ENCODE measurements at regions not wholly inside any gene's neighbourhood (a gene's known extent, or its start where the extent isn't known, plus 50 kb on each side); places are given as distances from the start of the nearest gene placed in this dataset.
A peak's percentile ranks its signal among the peaks of the same experiment; 100 is the strongest.

DNA sequence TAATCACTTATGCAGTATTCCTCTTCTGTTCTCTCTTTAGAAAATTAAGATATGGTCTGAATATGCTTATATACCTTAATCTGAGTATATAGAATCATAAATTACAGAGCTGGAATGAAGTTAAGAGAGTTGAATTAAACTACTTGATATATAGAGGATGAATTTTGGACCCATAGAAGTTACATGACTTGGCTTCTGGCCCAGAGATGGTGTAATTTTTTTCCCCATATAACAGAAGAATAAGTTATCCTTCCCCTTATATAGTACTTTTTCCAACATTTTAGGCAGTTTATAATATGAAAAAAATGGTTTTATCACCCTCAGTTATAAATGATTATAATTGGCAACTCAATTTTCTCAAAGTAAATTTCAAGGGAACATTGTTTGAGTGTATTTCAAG lies 616.3 kb downstream of the TBC1D4 start:
- DNase-seq: no peak

DNA sequence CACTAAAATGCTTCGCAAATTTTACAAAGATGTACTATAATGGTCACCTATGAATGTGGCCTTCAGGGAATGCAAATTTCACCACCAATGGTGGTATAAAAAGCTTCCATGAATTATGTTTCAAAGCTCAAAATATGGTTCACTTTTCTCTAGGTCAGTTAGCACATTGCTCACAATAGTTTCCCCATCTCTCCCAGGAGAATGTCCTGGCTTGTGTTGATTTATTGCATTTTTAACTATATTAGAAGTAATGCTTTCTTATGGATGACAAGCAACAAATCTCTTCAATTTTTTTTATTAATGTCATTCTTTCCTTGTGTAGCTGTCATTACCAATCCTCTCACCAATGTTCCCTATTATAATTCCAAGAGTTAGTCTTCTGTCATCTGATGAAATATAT lies 621.2 kb downstream of the TBC1D4 start:
- DNase-seq: no peak

DNA sequence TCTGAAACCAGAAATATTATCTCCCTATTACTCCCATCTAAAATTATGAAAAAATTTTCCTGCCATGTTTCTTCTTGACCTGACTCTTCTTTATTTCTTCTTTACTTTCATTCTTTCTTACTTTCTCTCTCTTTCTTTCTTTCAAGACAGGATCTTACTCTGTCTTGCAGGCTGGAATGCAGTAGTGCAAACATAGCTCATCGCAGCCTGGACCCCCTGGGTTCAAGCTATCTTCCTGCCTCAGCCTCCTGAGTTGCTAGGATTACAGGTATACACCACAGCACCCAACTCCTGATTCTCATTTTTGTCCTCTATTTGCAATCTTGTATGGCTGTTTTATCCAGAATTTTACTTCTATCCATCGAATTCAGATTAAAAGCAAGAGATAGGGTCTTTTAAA lies 631.1 kb downstream of the TBC1D4 start:
- no peak for DNase-seq

DNA sequence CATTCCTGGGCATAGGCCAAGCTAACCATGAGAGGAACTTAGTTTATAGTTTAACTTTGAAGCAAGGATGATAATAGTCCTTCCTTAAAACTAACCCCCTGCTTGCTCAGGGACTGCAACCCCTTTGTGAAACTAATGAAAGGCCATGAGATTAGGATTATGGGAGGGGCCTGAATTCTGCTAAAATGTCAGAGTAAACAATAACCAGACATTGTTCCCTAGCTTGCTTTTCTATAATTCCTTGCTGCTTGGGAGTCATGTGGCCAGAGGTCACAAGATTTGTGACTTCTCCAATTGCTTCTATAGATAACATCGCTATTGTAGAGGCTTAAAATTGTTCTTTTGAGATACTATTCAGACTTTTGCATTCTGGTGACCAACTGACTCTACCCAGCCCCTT lies 634.0 kb downstream of the TBC1D4 start:
- no peak for DNase-seq

DNA sequence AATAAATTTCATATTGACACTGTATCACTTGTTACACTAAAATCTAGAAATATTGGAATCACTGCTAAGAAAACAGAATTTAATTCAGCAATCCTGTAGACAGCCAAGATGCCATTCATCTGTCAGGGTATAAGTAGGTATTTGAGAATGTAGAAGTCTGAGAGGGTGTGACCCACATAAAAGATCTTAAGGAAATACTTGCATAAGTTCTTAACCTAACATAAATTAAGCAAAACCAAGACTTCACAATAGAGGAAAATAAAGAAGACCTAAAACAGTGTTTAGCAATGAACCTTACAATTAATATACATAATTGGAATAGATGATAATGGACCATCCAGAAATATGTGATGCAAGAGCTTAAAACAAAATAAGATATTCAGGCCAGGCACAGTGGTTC lies 636.2 kb downstream of the TBC1D4 start:
- DNase-seq: no peak

DNA sequence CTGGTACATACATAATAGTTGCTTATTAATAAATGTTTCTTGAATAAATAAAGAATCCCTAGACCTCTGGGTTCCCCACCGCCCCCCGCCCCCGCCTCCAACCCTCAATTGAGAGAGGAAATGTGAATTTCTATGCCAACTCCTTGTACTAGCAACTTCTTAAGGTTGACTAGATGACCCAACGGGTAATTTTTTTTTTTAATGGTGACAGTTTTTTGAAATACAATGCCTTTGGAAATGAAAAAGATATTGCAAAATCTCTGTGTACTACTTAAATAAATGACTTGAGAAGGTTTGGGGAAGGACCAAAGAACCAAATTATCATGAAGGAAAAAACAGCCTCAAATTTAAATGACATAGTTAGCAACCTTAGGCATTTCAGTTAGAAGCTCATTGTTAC lies 640.3 kb downstream of the TBC1D4 start:
- DNase-seq: no peak

DNA sequence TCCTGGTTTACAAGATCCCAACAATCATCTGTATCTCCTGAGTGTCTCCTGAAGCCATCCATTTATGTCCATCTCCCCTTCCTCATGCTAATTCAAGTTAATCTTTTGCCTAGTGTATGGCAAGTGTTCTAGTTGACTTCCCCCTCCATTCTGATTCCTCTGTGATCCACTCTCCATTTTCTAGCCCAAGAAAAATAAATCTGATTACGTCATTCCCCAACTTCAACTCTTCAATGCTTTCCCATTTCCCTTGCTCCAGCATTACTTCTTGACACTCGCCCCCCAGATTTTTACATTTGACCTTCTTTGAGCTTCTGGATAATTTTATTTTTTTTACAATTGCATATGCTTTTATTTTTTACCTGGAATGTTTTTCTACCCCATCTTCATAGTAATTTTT lies 640.8 kb downstream of the TBC1D4 start:
- no peak for DNase-seq

DNA sequence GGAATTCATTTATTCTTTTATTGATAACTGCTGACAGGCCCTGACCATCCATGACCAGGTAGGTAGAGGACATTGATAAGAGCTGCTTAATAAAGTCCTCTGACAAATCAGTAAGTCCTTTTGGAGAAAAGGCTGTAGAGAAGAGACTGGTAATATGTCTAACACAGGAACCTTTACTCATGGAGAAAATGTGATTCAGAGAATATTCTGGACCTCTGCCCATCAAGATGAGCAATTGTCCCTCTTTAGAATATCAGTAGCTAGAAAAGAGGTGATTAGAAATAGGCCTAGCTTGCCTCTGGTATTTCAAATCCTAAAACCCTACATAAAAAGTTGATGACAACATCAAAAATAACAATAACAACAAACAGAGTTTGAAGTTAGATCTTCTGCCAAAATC lies 642.3 kb downstream of the TBC1D4 start:
- no peak for DNase-seq

DNA sequence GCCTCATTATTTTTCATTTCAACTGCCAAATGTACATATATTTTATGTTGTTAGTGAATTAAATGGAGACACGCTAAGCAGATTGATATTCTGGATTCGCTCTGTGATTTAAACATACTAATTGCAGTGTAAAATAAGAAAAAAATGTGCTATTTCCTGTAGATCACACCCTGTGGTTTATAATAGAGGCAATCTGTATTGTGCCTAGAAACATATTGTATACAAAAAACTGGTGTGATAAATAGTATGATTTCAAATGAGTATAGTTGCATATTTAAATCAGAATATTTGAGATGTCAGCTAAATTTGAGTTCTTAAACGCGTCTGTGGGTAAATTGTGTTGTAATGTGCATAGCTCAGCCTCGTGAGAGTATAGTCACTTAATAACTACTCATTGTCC lies 643.9 kb downstream of the TBC1D4 start:
- no peak for DNase-seq

DNA sequence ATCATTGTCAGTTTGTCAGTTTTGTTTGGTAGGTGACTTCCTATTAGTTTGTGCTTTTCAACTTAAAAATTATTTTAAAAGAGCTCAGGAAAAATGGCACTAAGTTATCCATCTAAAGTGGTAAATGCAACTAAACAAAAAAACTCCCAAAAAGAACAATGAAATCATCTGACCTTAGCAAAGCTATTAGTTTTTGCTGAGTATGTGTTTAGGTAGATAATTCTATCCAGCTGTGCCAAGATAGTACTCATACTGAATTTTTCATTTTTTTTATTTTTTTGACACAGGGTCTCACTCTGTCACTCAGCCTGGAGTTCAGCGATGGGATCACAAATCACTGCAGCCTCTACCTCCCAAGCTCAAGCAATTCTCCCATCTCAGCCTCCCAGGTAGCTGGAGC lies 645.3 kb downstream of the TBC1D4 start:
- DNase-seq: no peak

DNA sequence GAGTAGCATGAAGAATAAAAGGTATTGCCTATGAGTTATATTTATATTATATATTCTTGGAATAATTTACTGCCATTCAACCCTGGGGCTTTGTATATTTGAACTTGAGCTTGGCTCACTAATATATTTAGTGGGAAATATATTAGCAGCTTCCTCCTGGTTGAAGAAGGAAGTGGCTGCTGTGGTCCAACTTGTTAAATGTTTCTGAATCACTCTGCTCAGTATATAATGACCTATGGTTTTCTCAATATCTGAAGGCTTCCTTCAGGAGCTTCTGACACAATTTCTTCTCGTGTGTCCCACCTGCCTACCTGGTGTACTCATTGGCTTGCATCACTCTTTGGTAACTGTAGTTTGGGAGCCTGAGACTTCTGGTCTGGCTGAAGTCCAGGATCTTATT lies 646.4 kb downstream of the TBC1D4 start:
- DNase-seq: no peak

DNA sequence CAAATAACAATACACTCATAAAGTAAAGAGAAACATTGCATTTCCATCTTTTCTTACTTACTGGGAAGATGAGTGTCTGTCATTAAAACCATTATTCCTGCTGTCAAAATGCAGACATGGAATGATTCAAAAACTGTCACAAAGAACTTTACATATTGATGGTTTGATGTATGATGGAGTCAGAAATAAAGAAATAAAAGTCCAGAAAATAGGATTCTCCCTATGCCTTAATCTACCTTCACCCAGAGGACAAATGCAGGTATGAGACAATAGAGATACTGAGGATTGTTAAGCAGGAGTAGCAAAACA lies 656.1 kb downstream of the TBC1D4 start:
- DNase-seq: no peak

DNA sequence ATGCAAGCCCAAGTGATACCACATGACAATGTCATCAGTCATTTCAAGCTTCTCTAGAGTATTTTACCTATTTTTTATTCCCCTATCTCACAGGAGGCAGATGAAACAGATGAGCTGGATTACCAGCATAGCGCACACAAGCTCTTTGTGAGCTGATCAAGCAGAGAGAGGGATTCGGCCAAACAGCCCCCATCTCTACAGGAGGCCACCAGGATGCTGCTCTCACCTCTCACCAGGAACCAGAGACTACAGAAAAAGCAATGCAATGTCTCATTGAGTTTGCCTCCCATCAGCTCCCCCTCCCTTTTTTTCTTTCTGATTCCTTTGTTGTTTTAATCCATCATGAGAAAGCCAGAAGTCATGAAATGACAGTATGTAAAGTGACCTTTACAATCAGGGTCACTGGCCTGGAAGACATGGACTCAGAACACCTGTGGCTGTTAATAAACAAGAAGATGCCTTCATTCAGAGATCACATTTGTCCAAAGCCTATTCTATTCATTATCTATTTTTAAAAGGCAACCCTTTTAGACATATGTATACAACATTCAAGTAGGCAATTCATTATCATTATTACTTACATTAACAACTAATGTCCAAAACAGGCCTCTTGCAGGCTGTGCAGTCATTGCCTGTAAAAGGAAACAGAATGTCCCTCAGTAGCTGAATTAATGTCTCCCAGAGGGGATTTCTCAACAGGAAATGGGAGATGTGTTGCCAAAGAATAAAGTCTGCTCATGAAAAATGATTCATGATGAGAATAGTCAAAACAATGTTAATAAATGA lies 656.6 kb downstream of the TBC1D4 start:
- DNase-seq: peak; percentile 73

DNA sequence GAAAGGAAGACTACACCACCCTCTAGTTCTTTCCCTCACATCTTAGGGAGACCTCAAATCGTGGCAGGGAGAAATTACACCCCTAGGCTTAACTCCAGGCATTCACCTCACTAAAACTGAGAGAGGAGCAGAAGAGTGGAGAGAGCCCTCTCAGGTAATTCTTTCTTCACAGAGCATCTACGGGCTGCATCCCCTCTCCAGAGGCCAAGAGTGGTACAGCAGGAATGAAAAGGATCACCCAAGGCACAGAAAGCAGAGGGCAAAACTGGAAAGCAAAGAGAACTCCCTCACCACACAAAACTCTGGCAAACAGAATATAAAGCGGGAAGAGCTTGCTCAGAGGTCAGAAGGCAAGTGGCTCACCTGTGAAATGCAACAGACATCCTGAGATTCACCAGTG lies 661.2 kb downstream of the TBC1D4 start:
- no peak for DNase-seq

DNA sequence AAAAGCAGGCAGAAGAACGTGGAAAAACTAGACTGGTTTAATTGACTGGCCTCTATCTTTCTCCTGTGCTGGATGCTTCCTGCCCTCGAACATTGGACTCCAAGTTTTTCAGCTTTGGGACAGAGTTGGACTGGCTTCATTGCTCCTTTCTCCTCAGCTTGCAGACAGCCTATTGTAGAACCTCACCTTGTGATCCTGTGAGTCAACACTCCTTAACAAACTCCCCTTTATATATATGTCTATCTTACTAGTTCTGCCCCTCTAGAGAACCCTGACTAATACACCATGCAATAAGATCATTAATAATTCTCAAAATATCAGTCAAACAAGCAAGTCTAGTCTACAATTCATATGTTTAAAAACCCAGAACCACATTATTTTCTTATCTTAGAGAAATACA lies 662.4 kb downstream of the TBC1D4 start:
- DNase-seq: no peak

DNA sequence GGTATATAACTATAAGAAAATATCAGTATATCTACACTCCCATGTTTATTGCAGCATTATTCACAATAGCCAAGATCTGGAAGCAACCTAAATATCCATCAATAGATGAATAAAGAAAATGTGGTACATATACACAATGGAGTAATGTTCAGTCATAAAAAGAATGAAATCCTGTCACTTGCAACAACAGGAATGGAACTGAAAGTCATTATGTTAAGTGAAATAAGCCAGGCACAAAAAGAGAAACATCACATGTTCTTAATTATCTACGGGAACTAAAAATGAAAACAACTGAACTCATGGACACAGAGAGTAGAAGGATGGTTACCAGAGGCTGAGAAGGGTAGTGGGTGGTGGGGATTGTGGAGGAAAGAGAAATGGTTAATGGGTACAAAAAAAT lies 665.2 kb downstream of the TBC1D4 start:
- no peak for DNase-seq

DNA sequence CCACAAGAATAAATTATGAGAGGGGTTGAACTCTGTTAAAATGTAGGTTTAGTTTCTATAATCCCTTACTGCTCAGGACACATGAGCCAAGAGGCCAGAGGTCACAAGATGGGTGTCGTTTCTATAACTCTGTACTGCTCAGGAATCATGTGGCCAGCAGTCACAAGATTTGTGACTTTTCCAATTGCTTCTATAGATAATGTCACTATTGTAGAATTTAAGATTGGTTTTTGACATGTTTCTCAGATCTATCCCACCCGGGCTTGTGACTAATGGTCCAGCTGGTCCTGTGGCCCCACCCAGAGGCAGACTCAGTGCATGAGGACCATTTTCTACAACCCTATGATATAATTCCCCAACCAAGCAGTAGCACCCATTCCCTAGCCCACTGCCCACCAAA lies 662.0 kb upstream of the KLF12 start:
- DNase-seq: no peak

DNA sequence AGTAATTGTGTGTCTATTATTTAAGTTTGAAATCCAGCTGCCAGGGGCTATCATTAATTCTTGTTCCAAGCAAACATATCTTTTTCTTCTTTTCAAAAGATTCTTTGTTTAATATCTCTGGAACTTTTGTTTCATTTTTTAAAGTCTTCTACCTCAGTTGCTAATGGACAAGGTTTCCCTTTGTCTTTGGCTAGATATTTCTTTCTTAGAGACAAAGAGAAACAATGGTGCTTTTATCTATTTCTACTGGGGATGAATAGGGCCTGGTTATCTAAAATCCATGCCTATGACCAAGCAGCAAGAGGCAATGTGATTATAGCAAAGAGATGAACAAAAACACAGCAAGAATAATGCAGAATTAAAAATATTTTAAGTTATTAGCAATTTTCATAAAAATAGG lies 661.3 kb upstream of the KLF12 start:
- DNase-seq: no peak

DNA sequence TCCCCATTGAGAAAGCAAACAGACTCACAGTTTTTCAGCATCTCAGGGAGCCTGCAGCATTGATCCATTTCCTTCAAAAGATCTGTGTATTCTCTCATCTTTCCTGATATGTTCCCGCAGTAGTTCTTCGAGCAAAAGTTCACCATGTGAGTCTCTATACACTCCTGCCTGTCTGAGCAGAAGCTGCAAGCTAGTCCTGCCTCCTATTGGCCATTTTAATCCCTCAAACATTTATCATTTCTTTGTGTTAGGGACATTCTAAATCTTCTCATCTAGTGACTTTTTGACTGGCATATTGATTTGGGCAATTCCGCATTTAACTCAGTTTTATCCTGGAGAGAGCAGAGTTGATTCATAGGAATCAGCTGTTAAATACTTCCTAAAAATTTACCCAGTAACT lies 660.4 kb upstream of the KLF12 start:
- no peak for DNase-seq

DNA sequence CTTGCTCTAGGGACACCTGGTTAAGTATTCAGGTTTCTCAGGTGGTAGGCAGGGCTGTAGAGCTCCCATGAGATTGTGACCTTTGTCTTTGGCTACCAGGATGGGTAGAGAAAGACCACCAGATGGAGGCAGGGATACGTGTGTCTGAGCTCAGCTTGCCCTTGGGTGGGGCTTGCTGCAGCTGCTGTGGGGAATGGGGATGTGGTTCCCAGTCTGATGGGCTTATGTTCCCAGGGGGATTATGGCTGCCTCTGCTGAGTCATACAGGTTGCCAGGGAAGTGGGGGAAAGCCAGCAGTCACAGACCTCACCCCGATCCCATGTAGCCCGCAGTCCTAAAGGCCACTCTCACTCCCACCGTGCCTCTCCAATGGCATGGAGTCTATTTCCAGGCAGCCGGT lies 659.9 kb upstream of the KLF12 start:
- no peak for DNase-seq

DNA sequence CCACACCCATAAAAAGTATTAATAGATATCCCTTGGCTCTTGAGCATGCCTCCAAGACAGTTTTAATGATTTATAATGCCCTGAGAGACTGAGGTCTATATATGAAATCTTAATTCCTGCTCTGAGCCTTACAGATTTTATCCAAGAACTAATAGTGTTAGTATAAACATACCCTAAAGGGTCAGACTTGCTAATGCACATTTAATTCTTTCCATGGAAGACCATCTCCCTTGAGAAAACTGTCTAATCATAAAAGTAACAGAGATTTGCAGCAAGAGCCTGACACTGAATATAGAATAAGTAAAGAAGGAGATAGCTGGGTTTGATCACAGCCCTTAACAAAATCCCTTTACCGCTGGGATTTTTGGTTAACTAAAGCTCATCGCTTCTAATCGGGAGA lies 650.8 kb upstream of the KLF12 start:
- no peak for DNase-seq

DNA sequence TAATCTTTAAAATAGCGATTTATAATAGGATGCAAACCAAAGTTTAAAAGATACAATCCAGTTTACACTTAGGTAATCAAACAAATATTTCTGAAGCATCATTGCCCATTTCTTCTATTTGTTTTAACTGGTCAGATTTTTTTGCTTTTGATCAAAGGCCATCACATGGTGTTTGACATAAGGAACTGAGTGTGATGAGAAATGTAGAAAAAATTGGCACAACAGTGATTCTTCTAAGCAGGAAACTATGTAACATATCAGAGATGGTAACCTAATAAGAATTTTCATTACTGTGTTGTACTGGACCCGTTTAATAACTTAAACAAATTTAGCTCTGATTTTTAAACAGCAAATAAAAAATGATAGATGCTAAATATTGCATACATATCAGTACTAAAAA lies 644.7 kb upstream of the KLF12 start:
- no peak for DNase-seq

DNA sequence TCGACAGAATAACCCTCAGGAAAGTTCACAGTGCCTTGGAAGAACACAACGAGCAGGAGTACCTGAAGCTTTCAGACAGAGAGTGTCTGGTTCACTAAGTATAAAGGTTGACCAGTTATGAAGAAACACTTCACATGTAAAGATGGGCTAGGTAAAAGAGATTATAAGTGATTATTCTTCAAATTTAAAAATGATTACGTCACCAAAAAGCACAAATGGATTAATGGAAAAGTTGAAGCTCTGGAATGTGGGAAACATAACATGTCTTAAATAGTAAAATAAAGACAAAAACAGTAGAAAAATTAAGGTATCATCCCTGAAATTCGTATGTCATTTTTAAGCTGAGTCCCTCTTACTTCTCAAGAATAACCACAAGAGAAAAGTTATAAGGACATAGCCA lies 643.9 kb upstream of the KLF12 start:
- no peak for DNase-seq

DNA sequence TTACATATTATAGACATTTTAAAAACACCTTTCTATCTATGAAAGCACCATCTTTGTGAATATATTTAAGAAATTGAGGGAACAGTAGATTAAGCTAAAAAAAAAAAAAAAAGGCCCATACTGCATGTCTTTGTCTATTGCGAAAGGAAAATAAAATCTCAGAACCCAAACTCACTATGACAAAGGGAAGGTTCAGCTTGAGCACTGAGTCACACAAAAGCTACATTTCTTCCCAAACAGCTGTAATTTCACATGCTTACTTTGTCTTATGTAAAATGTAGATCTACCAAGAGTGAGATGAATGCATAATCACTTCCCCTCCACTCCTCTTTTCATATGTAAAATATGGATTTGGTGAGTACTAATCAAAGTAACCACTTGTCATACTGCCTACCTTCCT lies 640.1 kb upstream of the KLF12 start:
- DNase-seq: no peak

DNA sequence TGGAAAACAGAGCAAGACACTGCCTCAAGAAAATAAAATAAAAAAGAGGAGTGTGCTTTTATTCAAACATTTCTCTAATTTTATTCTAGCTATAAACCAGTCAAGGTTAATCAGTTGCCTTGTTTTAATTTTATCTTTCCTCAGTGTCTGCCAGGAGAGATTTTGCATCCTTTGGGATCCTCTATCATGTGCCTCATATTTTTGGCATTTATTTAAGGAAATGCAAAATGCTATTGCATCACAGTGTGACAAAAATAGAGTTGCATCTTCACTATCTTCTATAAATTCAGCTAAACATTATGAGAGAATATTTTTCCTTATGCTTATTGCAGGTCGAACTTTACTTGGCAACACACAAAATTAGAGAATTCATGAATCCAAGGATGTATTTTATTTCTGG lies 639.0 kb upstream of the KLF12 start:
- no peak for DNase-seq

DNA sequence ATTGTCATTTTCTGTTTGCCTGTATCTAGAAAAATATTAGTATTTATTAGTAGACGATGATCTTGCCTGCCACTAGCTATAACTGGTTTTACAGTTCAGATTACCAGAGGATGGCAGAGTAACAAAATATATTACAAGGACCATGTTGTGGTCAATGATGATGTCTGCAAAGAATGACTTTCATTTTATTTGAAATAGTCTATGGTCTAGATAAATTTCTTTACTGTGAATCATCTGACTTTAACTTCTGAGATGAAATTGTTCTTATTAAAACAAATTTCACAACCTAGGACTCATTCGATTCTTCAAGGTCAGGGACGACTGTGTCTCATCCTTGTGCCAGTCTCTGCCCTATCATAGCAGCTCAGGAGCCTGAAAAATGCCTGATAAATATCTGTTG lies 637.8 kb upstream of the KLF12 start:
- peak; percentile 73 for DNase-seq
